Large intestine (tissue), 3 donors: ENCODE measurements at regions not wholly inside any gene's neighbourhood (a gene's known extent, or its start where the extent isn't known, plus 50 kb on each side); places are given as distances from the start of the nearest gene placed in this dataset.

Experiments used
- DNase-seq, 2 donors: peaks; one replicate each; pipeline versions ENCODE4 v3.0.0 to v3.0.0-alpha.2; 2013
- H3K27ac ChIP-seq: one replicate; pipeline ENCODE4 v1.5.1; 2013; ENCODE audit warnings: low read length
- H3K27me3 ChIP-seq: 2 replicates; pipeline ENCODE4 v1.6.1; 2013; ENCODE audit warnings: low read length; ENCODE audit not compliant: control insufficient read depth, insufficient read depth
- H3K36me3 ChIP-seq: 2 replicates; pipeline ENCODE4 v1.6.1; 2013; ENCODE audit warnings: low read length; ENCODE audit not compliant: control insufficient read depth, insufficient read depth
- H3K4me1 ChIP-seq: one replicate; pipeline ENCODE4 v1.6.1; 2013; ENCODE audit warnings: low read length; ENCODE audit not compliant: control insufficient read depth, insufficient read depth
- H3K4me3 ChIP-seq: one replicate; pipeline ENCODE4 v1.5.1; 2013; ENCODE audit warnings: low read length
- H3K9me3 ChIP-seq: one replicate; pipeline ENCODE4 v1.6.1; 2013; ENCODE audit warnings: mild to moderate bottlenecking, low read depth, low read length, moderate library complexity; ENCODE audit not compliant: control insufficient read depth
- WGBS: methylation state at CpG from one replicate; pipeline ENCODE4 v1.1.5; 2013; ENCODE audit warnings: low lambda C conversion rate; ENCODE audit not compliant: insufficient coverage; 5-methylcytosine and 5-hydroxymethylcytosine counted together

- Histone ChIP-seq H3K4me3 (no peak overlapping the region), H3K4me1 (no peaks in the 10 kb centered on the region), H3K9me3 (no peaks in the 10 kb centered on the region), H3K36me3 (no peaks in the 10 kb centered on the region), H3K27me3 (no peaks in the 10 kb centered on the region), H3K27ac (no peak overlapping the region)
- 100% methylated on average over 1 of the region's 1 CpG for WGBS
- DNase-seq, result no peak
These were observed 2371.7 kb upstream of the C9orf72 start for GRCh38 chr9:29945012-29945411.

GRCh38 chr9:29958469-29958868 is 2385.2 kb upstream of the C9orf72 start:
- DNase-seq, result no peak
- WGBS, result no CpG with 5 or more reads among the region's 2 CpGs
- Histone ChIP-seq H3K4me3 (no peak overlapping the region), H3K9me3 (no peaks in the 10 kb centered on the region), H3K27me3 (no peaks in the 10 kb centered on the region), H3K27ac (no peak overlapping the region), H3K4me1 (no peaks in the 10 kb centered on the region), H3K36me3 (no peaks in the 10 kb centered on the region)

DNA sequence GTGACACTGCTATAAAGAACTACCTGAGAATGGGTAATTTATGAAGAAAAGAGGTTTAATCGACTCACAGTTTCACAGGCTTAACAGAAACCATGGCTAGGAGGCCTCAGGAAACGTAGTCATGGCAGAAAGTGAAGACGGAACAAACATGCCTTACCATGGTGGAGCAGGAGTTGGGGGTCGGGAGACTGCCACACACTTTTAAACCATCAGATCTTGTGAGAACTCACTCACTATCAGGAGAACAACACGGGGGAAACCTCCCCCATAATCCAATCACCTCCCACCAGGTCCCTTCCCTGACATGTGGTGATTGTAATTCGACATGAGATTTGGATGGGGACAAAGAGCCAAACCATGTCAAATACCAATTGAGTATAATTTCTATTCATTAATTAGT is 2392.6 kb upstream of the C9orf72 start:
- Histone ChIP-seq H3K4me1 (no peaks in the 10 kb centered on the region), H3K4me3 (no peak overlapping the region), H3K27ac (no peak overlapping the region), H3K9me3 (no peaks in the 10 kb centered on the region), H3K27me3 (no peaks in the 10 kb centered on the region), H3K36me3 (no peaks in the 10 kb centered on the region)
- no peak for DNase-seq
- WGBS, result 100% methylated on average over 1 of the region's 6 CpGs

GRCh38 chr9:29966247-29966646 is 2393.0 kb upstream of the C9orf72 start:
- Histone ChIP-seq H3K9me3 (no peaks in the 10 kb centered on the region), H3K36me3 (no peaks in the 10 kb centered on the region), H3K27ac (no peak overlapping the region), H3K27me3 (no peaks in the 10 kb centered on the region), H3K4me1 (no peaks in the 10 kb centered on the region), H3K4me3 (no peak overlapping the region)
- WGBS, result no CpG with 5 or more reads among the region's 2 CpGs
- DNase-seq, result no peak

DNA sequence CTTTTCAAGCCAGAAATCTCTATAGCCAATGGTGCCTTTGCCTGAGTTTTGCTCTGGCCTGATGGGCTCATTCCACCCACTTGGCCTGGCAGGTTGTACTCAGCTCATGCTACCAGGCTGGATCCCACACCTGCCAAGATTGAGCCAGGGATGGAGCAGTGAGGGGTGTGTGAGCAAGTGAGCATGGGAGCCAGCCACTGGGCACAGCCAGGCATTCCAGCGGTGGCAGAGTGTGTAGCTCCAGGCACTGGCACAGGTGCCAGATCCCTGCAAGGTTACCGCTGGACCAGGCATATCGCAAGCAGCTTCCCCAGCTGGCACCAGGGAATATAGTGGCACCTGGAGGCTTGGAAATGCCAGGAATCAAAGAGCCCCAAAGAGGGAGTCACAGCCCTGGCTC is 2395.6 kb upstream of the C9orf72 start:
- Histone ChIP-seq H3K9me3 (no peaks in the 10 kb centered on the region), H3K27me3 (no peaks in the 10 kb centered on the region), H3K4me1 (no peaks in the 10 kb centered on the region), H3K27ac (no peak overlapping the region), H3K36me3 (no peaks in the 10 kb centered on the region), H3K4me3 (no peak overlapping the region)
- DNase-seq, result no peak
- no CpG with 5 or more reads among the region's 3 CpGs for WGBS

GRCh38 chr9:29969408-29969807 is 2396.1 kb upstream of the C9orf72 start:
- no peak overlapping the region for H3K4me3 ChIP-seq
- H3K27ac ChIP-seq, result no peak overlapping the region
- DNase-seq, result no peak
- H3K9me3 ChIP-seq, result no peaks in the 10 kb centered on the region
- no peaks in the 10 kb centered on the region for H3K27me3 ChIP-seq
- no CpG with 5 or more reads among the region's 5 CpGs for WGBS
- no peaks in the 10 kb centered on the region for H3K36me3 ChIP-seq
- no peaks in the 10 kb centered on the region for H3K4me1 ChIP-seq

DNA sequence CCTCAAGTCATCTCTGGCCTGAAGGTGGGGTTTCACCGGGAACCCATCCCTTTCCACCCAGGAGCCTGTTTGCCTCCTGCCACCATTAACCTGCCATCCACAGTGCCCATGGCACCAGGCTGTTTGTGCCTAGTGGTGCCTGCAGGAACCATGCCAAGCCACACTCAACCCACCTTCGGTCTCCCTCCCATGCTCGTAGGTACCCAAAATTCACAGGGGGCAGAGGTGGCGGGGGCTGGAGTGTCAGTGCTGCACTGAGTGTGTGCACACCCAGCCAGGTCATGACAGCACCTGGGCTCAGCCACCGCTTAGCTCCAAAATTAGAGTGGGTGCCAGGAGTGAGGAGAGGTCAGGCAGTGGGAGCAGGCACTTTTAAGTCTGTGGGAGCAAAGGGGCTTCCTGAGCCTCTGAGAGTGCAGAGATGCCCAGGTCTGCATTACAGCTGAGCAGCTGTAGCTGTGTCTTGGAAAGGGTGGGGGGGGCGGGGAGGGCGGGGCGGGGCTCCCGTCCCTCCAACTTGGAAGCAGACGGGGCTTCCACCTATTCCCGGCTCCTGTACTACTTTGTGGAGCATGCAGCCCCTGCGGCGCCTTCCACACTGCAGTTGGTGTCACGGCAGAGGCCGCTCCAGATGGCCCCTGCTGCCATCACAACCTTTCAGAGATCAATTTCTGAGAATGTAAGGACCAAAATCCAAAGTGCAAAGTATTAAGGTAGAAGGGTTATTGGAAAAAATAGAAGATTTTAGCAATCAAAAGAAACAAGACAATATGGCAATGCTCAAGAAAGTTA is 2396.8 kb upstream of the C9orf72 start:
- no peak for DNase-seq
- no CpG with 5 or more reads among the region's 15 CpGs for WGBS

DNA sequence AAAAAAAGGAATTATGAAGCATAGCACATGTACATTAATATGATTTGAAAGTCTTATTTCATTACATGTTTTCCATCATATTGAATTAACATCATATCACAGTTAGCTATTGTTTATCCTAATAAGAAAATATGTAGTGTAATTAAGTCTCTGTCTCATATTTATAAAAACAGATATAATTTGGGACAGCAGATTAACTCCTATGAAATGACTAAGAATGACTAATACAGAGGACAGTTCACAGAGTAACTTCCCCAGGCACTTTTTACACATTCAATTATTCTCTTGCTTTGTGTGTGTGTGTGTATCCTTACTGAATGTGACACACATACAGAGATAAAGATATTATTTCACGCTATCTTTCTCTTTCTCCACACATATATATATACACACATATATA is 2400.9 kb upstream of the C9orf72 start:
- Histone ChIP-seq H3K4me3 (no peak overlapping the region), H3K4me1 (no peaks in the 10 kb centered on the region), H3K9me3 (no peaks in the 10 kb centered on the region), H3K27ac (no peak overlapping the region), H3K36me3 (no peaks in the 10 kb centered on the region), H3K27me3 (no peaks in the 10 kb centered on the region)
- no peak for DNase-seq
- no CpG with 5 or more reads among the region's 1 CpG for WGBS

More for the DNA sequence above, 2396.8 kb upstream of the C9orf72 start:
- H3K27me3 ChIP-seq, result no peaks in the 10 kb centered on the region
- H3K36me3 ChIP-seq, result no peaks in the 10 kb centered on the region
- H3K4me3 ChIP-seq, result no peak overlapping the region
- no peaks in the 10 kb centered on the region for H3K9me3 ChIP-seq
- H3K4me1 ChIP-seq, result no peaks in the 10 kb centered on the region
- no peak overlapping the region for H3K27ac ChIP-seq

GRCh38 chr9:29976981-29977380 is 2403.7 kb upstream of the C9orf72 start:
- whole genome bisulfite sequencing, result no CpG with 5 or more reads among the region's 4 CpGs
- DNase-seq, result no peak
- Histone ChIP-seq H3K4me3 (no peak overlapping the region), H3K4me1 (no peaks in the 10 kb centered on the region), H3K27me3 (no peaks in the 10 kb centered on the region), H3K36me3 (no peaks in the 10 kb centered on the region), H3K27ac (no peak overlapping the region), H3K9me3 (no peaks in the 10 kb centered on the region)

GRCh38 chr9:29981013-29981412 is 2403.4 kb upstream of the ACO1 start:
- no CpG with 5 or more reads among the region's 4 CpGs for WGBS

GRCh38 chr9:29999645-30000044 is 2384.8 kb upstream of the ACO1 start:
- Histone ChIP-seq H3K27me3 (no peaks in the 10 kb centered on the region), H3K27ac (peak overlapping the region; percentile 9)
- DNase-seq, result peak; percentile 78 to 89

More at GRCh38 chr9:29981013-29981412, 2403.4 kb upstream of the ACO1 start:
- H3K4me3 ChIP-seq, result no peak overlapping the region
- no peaks in the 10 kb centered on the region for H3K27me3 ChIP-seq
- H3K9me3 ChIP-seq, result no peaks in the 10 kb centered on the region
- no peaks in the 10 kb centered on the region for H3K36me3 ChIP-seq
- no peak for DNase-seq
- H3K4me1 ChIP-seq, result no peaks in the 10 kb centered on the region
- no peak overlapping the region for H3K27ac ChIP-seq

More at GRCh38 chr9:29999645-30000044, 2384.8 kb upstream of the ACO1 start:
- H3K36me3 ChIP-seq, result no peaks in the 10 kb centered on the region
- H3K9me3 ChIP-seq, result no peaks in the 10 kb centered on the region
- no peak overlapping the region for H3K4me3 ChIP-seq
- H3K4me1 ChIP-seq, result peaks cover 19% of the 10 kb centered on the region
